ENCODE measurements at regions not wholly inside any gene's neighbourhood (a gene's known extent, or its start where the extent isn't known, plus 50 kb on each side); places are given as distances from the start of the nearest gene placed in this dataset.

DNA sequence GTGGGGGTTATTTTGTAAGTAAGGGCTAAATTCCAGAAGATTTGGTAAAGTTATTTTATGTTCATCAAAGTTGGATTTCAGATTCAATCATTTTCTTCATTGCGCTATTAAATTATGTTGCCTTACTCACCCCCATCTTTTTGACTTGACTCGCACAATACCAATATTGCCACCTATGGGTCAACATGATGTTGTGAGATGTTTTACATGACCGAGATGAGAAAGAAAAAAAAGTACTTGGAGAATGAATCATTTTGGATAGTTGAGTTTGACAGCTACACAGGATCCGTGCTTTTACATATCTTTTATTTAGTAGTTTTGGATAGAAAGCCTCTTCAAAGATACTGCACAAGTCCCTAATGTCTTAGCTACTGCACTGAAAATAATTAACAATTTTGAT lies 224.2 kb upstream of the EMCN start:
- H3K4me1 ChIP-seq (ENCODE audit: control insufficient read depth, extremely low read depth, insufficient read depth, low read length), result peaks cover 18% of the 10 kb centered on the region

More for the DNA sequence above, 224.2 kb upstream of the EMCN start:
- ChIA-PET POLR2A (no interaction called here), CTCF (interaction anchor here (1.0 to 3.0 kb wide), 6 partner anchors 308 to 649 kb away, joined by 3 to 9 read pairs (median 4); no protein-coding TSS in a partner anchor)
- Histone ChIP-seq H4K20me1 (replicated peaks; ENCODE audit: control insufficient read depth, extremely low read depth, insufficient read depth, low read length) (no peaks in the 10 kb centered on the region), H3K4me3 (replicated peaks in 1 of 3; ENCODE audit: insufficient read depth in 1 of 3, low read depth in 1 of 3, low read length in 3 of 3) (no peak overlapping the region), H3K36me3 (ENCODE audit: control insufficient read depth in 2 of 2, extremely low read depth in 1 of 2, insufficient read depth in 2 of 2, low read length in 2 of 2) (no peaks in the 10 kb centered on the region), H3K9me3 (replicated peaks; ENCODE audit: control insufficient read depth, insufficient read depth, low read length) (no peaks in the 10 kb centered on the region), H3K79me2 (ENCODE audit: control insufficient read depth, insufficient read depth, low read length) (no peaks in the 10 kb centered on the region), H2AFZ (ENCODE audit: low read depth, low read length) (no peak overlapping the region), H3K9me1 (replicated peaks; ENCODE audit: control insufficient read depth, extremely low read depth, insufficient read depth, low read length) (no peaks in the 10 kb centered on the region), H3K4me2 (ENCODE audit: insufficient read depth, low read length) (no peak overlapping the region), H3K27me3 (ENCODE audit: control insufficient read depth in 2 of 2, insufficient read depth in 2 of 2, low read length in 2 of 2) (no peaks in the 10 kb centered on the region), H3K27ac (ENCODE audit: insufficient read depth, low read depth, low read length) (no peak overlapping the region), H3K9ac (replicated peaks; ENCODE audit: extremely low read depth, insufficient read depth, low read length) (no peak overlapping the region)
- intact Hi-C loops (cut with micrococcal nuclease), result loop anchor here (1.0 kb wide), 3 partner anchors 321 to 649 kb away; no protein-coding TSS in a partner anchor
- DNase-seq (ENCODE audit: low read depth, low spot score) (peak; percentile 67), FAIRE-seq (peak; percentile 59)
- no TSS peak for BruUV-seq (replicated peaks)
- dilution Hi-C loops (cut with MboI; ENCODE audit: extremely low pct_ligation_motif_present, low sequenced_read_pairs), result no loop called here
- TF ChIP-seq FOS (IDR thresholded peaks at IDR 0.05; ENCODE audit: borderline replicate concordance, insufficient read depth, low read length), result peak; percentile 54
- TF ChIP-seq JUN (IDR thresholded peaks at IDR 0.05; ENCODE audit: borderline replicate concordance, insufficient read depth, insufficient read length, low read depth), result no peak
- TF ChIP-seq EZH2 (IDR thresholded peaks at IDR 0.05; ENCODE audit: borderline replicate concordance, low read depth, low read length, severe bottlenecking), result no peak
- no peak for TF ChIP-seq POLR2A (IDR thresholded peaks at IDR 0.05; ENCODE audit: low read depth, low read length)
- no peak for TF ChIP-seq GATA2 (IDR thresholded peaks at IDR 0.05; ENCODE audit: insufficient read depth, insufficient read length, low read depth, low read length)
- peak; percentile 45 to 49 for TF ChIP-seq CTCF (IDR thresholded peaks at IDR 0.05; ENCODE audit: extremely low read depth in 1 of 2, insufficient read depth in 1 of 2, low read depth in 1 of 2, low read length in 2 of 2)
- TF ChIP-seq MYC (IDR thresholded peaks at IDR 0.05; ENCODE audit: low read depth, low read length), result no peak

Data from endothelial cell of umbilical vein (primary cell).